ENCODE measurements at regions not wholly inside any gene's neighbourhood (a gene's known extent, or its start where the extent isn't known, plus 50 kb on each side); places are given as distances from the start of the nearest gene placed in this dataset.

DNA sequence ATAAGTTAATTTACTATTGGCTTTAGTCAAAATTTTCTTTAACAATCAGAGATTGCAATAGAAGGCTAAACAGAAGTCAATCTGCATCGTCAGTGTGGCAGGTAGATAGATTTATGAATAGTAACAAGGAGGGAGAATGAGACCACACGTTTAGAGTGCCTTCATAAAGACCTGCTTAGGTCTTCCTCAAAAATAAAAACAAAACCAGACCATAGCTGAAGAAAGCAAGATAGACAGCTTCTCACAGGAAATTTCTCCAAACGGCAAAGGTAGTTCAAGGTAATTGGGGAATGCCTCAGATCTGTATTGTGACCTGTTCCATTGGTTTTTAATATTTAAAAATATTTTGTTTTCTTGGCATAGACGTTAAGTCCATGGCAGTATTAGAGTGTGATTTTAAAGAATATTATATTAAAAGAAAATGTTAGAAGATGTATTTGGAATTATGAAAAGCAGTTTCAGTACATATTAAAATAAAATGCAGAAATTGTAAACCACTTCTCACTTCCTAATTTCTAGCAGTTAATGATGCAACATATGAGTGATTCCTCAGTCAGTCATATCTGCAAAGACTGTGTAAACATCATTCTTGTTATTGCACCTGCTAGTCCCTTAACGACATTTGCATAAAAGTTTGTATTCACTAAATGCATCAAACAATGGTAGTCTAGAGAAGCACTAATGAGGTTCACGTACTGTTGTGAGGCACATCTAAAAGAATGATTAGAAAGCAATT is 278.0 kb downstream of the HLX start:
- DNase-seq (ENCODE audit: low read depth): peak; percentile 39
- H3K4me3 ChIP-seq (ENCODE audit: low read depth, low read length): no peak overlapping the region
- TF ChIP-seq, protein P1, sequence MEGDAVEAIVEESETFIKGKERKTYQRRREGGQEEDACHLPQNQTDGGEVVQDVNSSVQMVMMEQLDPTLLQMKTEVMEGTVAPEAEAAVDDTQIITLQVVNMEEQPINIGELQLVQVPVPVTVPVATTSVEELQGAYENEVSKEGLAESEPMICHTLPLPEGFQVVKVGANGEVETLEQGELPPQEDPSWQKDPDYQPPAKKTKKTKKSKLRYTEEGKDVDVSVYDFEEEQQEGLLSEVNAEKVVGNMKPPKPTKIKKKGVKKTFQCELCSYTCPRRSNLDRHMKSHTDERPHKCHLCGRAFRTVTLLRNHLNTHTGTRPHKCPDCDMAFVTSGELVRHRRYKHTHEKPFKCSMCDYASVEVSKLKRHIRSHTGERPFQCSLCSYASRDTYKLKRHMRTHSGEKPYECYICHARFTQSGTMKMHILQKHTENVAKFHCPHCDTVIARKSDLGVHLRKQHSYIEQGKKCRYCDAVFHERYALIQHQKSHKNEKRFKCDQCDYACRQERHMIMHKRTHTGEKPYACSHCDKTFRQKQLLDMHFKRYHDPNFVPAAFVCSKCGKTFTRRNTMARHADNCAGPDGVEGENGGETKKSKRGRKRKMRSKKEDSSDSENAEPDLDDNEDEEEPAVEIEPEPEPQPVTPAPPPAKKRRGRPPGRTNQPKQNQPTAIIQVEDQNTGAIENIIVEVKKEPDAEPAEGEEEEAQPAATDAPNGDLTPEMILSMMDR (IDR thresholded peaks at IDR 0.05; ENCODE audit: low read depth, low read length, missing control alignments): no peak

DNA sequence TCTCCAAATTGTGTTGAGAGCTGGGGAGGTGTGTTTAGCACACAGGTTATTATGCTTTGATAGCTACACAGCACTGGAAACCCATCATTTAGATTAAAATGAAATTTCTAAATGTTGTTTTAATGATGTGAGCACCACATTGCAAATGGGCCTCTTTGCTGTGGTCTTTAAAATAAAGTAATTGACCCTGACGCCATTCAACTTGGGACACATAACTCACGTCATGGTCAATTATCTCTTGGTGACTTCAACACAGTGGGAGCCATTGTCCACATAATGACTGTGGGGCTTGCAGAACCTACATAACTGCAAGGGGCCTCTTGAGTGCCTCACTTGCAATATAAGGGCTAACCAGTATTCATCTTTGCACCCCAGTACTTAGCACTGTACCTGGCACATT is 280.4 kb downstream of the HLX start:
- TF ChIP-seq, protein P1 (IDR thresholded peaks at IDR 0.05; ENCODE audit: low read depth, low read length, missing control alignments): no peak
- H3K4me3 ChIP-seq (ENCODE audit: low read depth, low read length): no peak overlapping the region
- DNase-seq (ENCODE audit: low read depth): no peak

DNA sequence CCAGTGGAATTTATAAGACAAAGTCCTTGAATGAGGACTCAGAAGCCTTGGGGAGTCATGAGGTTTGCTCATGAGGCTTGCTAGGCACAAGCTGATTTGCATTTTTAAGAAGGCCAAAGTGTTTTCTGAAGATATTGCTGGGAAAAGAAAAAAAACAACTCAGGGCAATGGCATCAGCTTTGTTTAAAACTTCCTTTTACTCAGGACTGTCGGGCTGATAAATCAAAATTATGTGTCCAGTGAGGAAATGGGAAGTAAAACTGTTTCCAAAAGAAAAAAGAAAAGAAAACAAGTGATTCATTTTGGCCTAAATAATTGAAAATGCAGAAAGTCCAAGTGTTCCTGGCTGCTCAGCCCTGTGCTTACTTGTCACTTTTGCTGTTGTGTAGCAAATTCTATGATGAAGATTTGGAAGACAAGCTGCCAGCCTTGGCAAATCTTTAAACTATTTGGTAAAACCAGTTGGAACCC is 282.4 kb downstream of the HLX start:
- TF ChIP-seq, protein P1 (IDR thresholded peaks at IDR 0.05; ENCODE audit: low read depth, low read length, missing control alignments): no peak
- H3K4me3 ChIP-seq (ENCODE audit: low read depth, low read length): no peak overlapping the region
- no peak for DNase-seq (ENCODE audit: low read depth)

DNA sequence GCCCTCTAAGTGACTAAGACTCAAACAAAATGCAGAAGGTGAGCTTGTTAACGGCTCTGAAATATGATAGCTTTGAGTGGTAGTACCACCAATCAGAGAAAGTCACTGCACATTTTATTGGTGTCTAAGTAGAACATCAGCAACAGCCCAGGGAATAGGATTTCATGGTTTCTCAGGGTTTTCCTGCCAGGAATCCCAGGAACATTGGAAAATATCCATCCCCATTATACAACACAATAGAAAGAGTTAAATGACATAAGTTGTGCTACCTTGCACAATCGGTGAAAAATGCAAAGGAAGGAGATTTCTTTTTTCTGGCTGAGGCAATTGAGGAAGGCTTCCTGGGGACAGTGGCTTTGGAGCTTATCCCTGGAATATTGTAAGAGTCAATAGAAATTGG is 283.1 kb downstream of the HLX start:
- TF ChIP-seq, protein P1 (IDR thresholded peaks at IDR 0.05; ENCODE audit: low read depth, low read length, missing control alignments): no peak
- no peak for DNase-seq (ENCODE audit: low read depth)
- H3K4me3 ChIP-seq (ENCODE audit: low read depth, low read length): no peak overlapping the region

DNA sequence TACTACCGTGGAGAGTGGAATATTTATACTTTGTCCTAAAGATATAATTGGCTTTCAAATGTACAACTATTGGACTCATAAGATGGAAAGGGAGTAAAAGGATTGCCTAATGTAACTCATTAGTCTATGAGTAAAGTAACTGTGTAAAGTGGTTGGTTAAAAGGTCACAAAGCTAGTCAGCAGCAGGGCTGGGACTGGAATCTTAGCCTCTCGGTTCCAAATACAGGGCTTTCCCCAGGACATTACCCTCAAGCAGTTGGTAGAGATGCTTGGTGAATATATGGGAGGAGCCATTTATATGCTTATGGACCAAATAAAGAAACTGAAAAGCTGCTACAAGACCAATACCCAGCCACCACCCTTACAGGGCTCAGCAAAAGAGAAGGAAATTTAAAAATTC is 283.7 kb downstream of the HLX start:
- no peak overlapping the region for H3K4me3 ChIP-seq (ENCODE audit: low read depth, low read length)
- TF ChIP-seq, protein P1 (IDR thresholded peaks at IDR 0.05; ENCODE audit: low read depth, low read length, missing control alignments): no peak
- DNase-seq (ENCODE audit: low read depth): no peak

DNA sequence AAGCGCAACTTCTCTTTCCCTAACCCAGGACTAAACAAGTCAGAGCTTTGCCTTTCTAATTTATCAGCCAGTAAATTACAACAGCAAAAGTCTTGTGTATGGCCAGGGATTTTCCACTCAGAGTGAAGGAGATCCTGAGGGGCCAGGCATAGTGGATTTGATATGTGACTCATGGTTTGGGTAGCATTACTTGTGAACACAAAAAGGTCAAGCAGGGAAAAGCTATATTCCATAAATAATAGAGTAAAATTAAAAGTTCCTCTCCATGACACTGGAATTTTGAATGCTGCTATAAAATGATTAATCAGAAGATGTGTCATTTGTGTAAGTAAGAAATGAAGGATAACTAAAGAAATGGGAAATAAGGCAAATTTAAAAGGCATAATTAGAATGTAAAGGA is 284.8 kb downstream of the HLX start:
- DNase-seq (ENCODE audit: low read depth): no peak
- no peak overlapping the region for H3K4me3 ChIP-seq (ENCODE audit: low read depth, low read length)
- TF ChIP-seq, protein P1 (IDR thresholded peaks at IDR 0.05; ENCODE audit: low read depth, low read length, missing control alignments): no peak
